ENCODE measurements at regions not wholly inside any gene's neighbourhood (a gene's known extent, or its start where the extent isn't known, plus 50 kb on each side); places are given as distances from the start of the nearest gene placed in this dataset.

- no peak overlapping the region for H2BK12ac ChIP-seq (ENCODE audit: low read depth, low read length)
- H3K56ac ChIP-seq (replicated peaks; ENCODE audit: insufficient read length, low read depth, low read length): no peak overlapping the region
- ChIA-PET CTCF (ENCODE audit: partially characterized antibody) (interaction anchor here (0.8 to 3.9 kb wide), 9 partner anchors 10 to 251 kb away, joined by 3 to 19 read pairs (median 3); no protein-coding TSS in a partner anchor), POLR2A (ENCODE audit: partially characterized antibody) (no interaction called here)
- no peak overlapping the region for H3K4me2 ChIP-seq (ENCODE audit: insufficient read depth in 1 of 2, low read depth in 2 of 2, low read length in 2 of 2)
- H2BK15ac ChIP-seq (ENCODE audit: low read length): no peak overlapping the region
- H3K9ac ChIP-seq (replicated peaks in 1 of 4; ENCODE audit: extremely low read depth in 1 of 4, low read depth in 3 of 4, low read length in 3 of 4): no peak overlapping the region
- no peak overlapping the region for H3K23ac ChIP-seq (ENCODE audit: insufficient read length)
- H2BK20ac ChIP-seq (ENCODE audit: low read length): no peak overlapping the region
- no peak overlapping the region for H4K8ac ChIP-seq (ENCODE audit: extremely low read depth, insufficient read depth, low read length)
- H4K91ac ChIP-seq (replicated peaks; ENCODE audit: insufficient read length, low read length): no peak overlapping the region
- H3K18ac ChIP-seq (ENCODE audit: extremely low read depth, low read length): no peak overlapping the region
- no peak overlapping the region for H2BK5ac ChIP-seq (ENCODE audit: low read depth, low read length)
- no peaks in the 10 kb centered on the region for H3K79me2 ChIP-seq (ENCODE audit: control insufficient read depth in 1 of 2, insufficient read depth in 2 of 2, low read length in 2 of 2)
- no peaks in the 10 kb centered on the region for H3K79me1 ChIP-seq (ENCODE audit: low read depth, low read length)
- no peak overlapping the region for H4K5ac ChIP-seq (ENCODE audit: insufficient read length, low read depth, low read length)
- peaks cover 0 to 6% of the 10 kb centered on the region in 2 experiments for H4K20me1 ChIP-seq (replicated peaks in 1 of 2; ENCODE audit: control insufficient read depth in 1 of 2, insufficient read depth in 2 of 2, low read length in 2 of 2)
- no peak overlapping the region for H3K4ac ChIP-seq (replicated peaks; ENCODE audit: insufficient read length, low read depth, low read length)
- H3K4me3 ChIP-seq (ENCODE audit: extremely low read depth in 1 of 4, insufficient read depth in 2 of 4, low read depth in 3 of 4, low read length in 4 of 4): no peak overlapping the region
- no peak overlapping the region for H2AK5ac ChIP-seq (ENCODE audit: low read depth, low read length)
- no peak overlapping the region for H2AFZ ChIP-seq (ENCODE audit: low read length)
- H3K9me3 ChIP-seq (ENCODE audit: insufficient read depth in 2 of 2, low read depth in 1 of 2, low read length in 1 of 2): no peaks in the 10 kb centered on the region
- 74% methylated on average over 2 of the region's 2 CpGs; no CpG with 5 or more reads in 1 of the 2 experiments for WGBS, 2 experiments (ENCODE audit: extremely low coverage in 1 of 2, insufficient coverage in 1 of 2, insufficient read length in 1 of 2, insufficient replicate concordance in 2 of 2, low coverage in 1 of 2, low lambda C conversion rate in 2 of 2, missing lambda C conversion rate in 1 of 2)
- no peak overlapping the region for H2BK120ac ChIP-seq (replicated peaks; ENCODE audit: low read depth, low read length)
- FAIRE-seq (no peak), DNase-seq (ENCODE audit: low read depth in 1 of 2, low spot score in 2 of 2) (no peak)
- no peaks in the 10 kb centered on the region; a peak in 1 of 7 replicates for H3K4me1 ChIP-seq (replicated peaks in 1 of 4; ENCODE audit: control insufficient read depth in 3 of 4, insufficient read depth in 4 of 4, low read length in 3 of 4)
- no peaks in the 10 kb centered on the region for H3K23me2 ChIP-seq (ENCODE audit: low read depth, low read length)
- H3K27me3 ChIP-seq (replicated peaks in 1 of 4; ENCODE audit: control insufficient read depth in 3 of 4, extremely low read depth in 1 of 4, insufficient read depth in 3 of 4, low read length in 3 of 4): peaks cover 77 to 97% (median 94%) of the 10 kb centered on the region in 4 experiments
- H3K14ac ChIP-seq (ENCODE audit: insufficient read length): no peak overlapping the region
- no peaks in the 10 kb centered on the region for H3K36me3 ChIP-seq (ENCODE audit: control insufficient read depth in 2 of 4, insufficient read depth in 4 of 4, low read length in 3 of 4)
- no peak overlapping the region for H3K27ac ChIP-seq (ENCODE audit: low read depth, low read length)
- no peak for TF ChIP-seq SUZ12 (IDR thresholded peaks at IDR 0.05; ENCODE audit: low read length)
- TF ChIP-seq SIX5 (IDR thresholded peaks at IDR 0.05; ENCODE audit: low read depth, low read length): no peak
- TF ChIP-seq CHD2 (IDR thresholded peaks at IDR 0.05; ENCODE audit: low read length): no peak
- TF ChIP-seq ASH2L (IDR thresholded peaks at IDR 0.05; ENCODE audit: low read length): no peak
- no peak for TF ChIP-seq SIN3A (conservative IDR thresholded peaks at IDR 0.05 in 1 of 2, IDR thresholded peaks at IDR 0.05 in 1 of 2; ENCODE audit: low read depth in 1 of 2, low read length in 2 of 2)
- TF ChIP-seq POLR2AphosphoS5 (IDR thresholded peaks at IDR 0.05; ENCODE audit: low read depth, low read length): no peak
- no peak for TF ChIP-seq SAP30 (IDR thresholded peaks at IDR 0.05; ENCODE audit: insufficient read depth, insufficient replicate concordance, low read length)
- no peak for TF ChIP-seq CBX5 (IDR thresholded peaks at IDR 0.05; ENCODE audit: low read depth, low read length)
- TF ChIP-seq, protein P1, sequence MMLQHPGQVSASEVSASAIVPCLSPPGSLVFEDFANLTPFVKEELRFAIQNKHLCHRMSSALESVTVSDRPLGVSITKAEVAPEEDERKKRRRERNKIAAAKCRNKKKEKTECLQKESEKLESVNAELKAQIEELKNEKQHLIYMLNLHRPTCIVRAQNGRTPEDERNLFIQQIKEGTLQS (IDR thresholded peaks at IDR 0.05; ENCODE audit: insufficient read depth, low read depth, low read length): no peak
- TF ChIP-seq CREB1 (IDR thresholded peaks at IDR 0.05): no peak
- no peak for TF ChIP-seq RXRA (IDR thresholded peaks at IDR 0.05; ENCODE audit: insufficient read depth, low read depth, low read length)
- TF ChIP-seq, protein P2, sequence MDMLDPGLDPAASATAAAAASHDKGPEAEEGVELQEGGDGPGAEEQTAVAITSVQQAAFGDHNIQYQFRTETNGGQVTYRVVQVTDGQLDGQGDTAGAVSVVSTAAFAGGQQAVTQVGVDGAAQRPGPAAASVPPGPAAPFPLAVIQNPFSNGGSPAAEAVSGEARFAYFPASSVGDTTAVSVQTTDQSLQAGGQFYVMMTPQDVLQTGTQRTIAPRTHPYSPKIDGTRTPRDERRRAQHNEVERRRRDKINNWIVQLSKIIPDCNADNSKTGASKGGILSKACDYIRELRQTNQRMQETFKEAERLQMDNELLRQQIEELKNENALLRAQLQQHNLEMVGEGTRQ (IDR thresholded peaks at IDR 0.05; ENCODE audit: low read length): no peak
- no peak for TF ChIP-seq NANOG (IDR thresholded peaks at IDR 0.05; ENCODE audit: insufficient read depth, low read depth, low read length, poor library complexity, severe bottlenecking)
Measured at GRCh38 chr22:22070371-22070824, 87.8 kb upstream of the TOP3B start.
